ENCODE measurements at regions not wholly inside any gene's neighbourhood (a gene's known extent, or its start where the extent isn't known, plus 50 kb on each side); places are given as distances from the start of the nearest gene placed in this dataset.

GRCh38 chr18:65943268-65943667, 192.5 kb downstream of the CDH7 start:
- TF ChIP-seq CTCF (IDR thresholded peaks at IDR 0.05) = no peak
- no peak for TF ChIP-seq POLR2A (IDR thresholded peaks at IDR 0.05)
